Neural cell (in vitro differentiated cells): ENCODE measurements at regions not wholly inside any gene's neighbourhood (a gene's known extent, or its start where the extent isn't known, plus 50 kb on each side); places are given as distances from the start of the nearest gene placed in this dataset.

Source experiments
- H2AFZ ChIP-seq: fragments of 200-600, 300-800 bp; sonication (generic), shearing (Covaris generic); 2 replicates; pipeline ENCODE4 v1.6.0; 2014; ENCODE audit warnings: low read depth, mild to moderate bottlenecking, antibody characterized with exemption, low read length, moderate library complexity
- H3F3A ChIP-seq: fragments of 200-600 bp; shearing (Covaris generic); 2 replicates; pipeline ENCODE4 v1.6.1; 2016; ENCODE audit warnings: mild to moderate bottlenecking, moderate library complexity, mixed read lengths, antibody characterized with exemption, low read length; ENCODE audit not compliant: insufficient read depth, poor library complexity, severe bottlenecking
- H3K27ac ChIP-seq: fragments of 200-600, 300-800 bp; sonication (generic), shearing (Covaris generic); 2 replicates; pipeline ENCODE4 v1.5.1; 2014; ENCODE audit warnings: mild to moderate bottlenecking, low read length, moderate library complexity
- H3K27me3 ChIP-seq: fragments of 300-800, 200-600 bp; sonication (generic), shearing (Covaris generic); 2 replicates; pipeline ENCODE4 v1.6.0; 2014; ENCODE audit warnings: mild to moderate bottlenecking, low read depth, low read length, moderate library complexity; ENCODE audit not compliant: insufficient read depth
- H3K36me3 ChIP-seq: fragments of 300-800, 200-600 bp; sonication (generic), shearing (Covaris generic); 2 replicates; pipeline ENCODE4 v1.5.1; 2014; ENCODE audit warnings: mild to moderate bottlenecking, antibody characterized with exemption, low read length, moderate library complexity; ENCODE audit not compliant: insufficient read depth
- H3K4me2 ChIP-seq: fragments of 300-800, 200-600 bp; sonication (generic), shearing (Covaris generic); 2 replicates; pipeline ENCODE4 v1.6.0; 2014; ENCODE audit warnings: mild to moderate bottlenecking, low read length
- H3K4me3 ChIP-seq: fragments of 300-800, 200-600 bp; sonication (generic), shearing (Covaris generic); 2 replicates; pipeline ENCODE4 v1.5.1; 2014; ENCODE audit warnings: mild to moderate bottlenecking, low read length, moderate library complexity
- H3K79me2 ChIP-seq: fragments of 200-600 bp; shearing (Covaris generic); replicated peaks from 2 replicates; pipeline ENCODE4 v1.6.0; 2014; ENCODE audit warnings: mild to moderate bottlenecking, low read length, moderate library complexity; ENCODE audit not compliant: insufficient read depth
- H3K9ac ChIP-seq: fragments of 300-800, 200-600 bp; sonication (generic), shearing (Covaris generic); 2 replicates; pipeline ENCODE4 v1.6.1; 2016; ENCODE audit warnings: mild to moderate bottlenecking, low read length, mixed read lengths
- H3K9me2 ChIP-seq: fragments of 200-600 bp; shearing (Covaris generic); 2 replicates; pipeline ENCODE4 v1.6.1; 2016; ENCODE audit warnings: mild to moderate bottlenecking, low read length, mixed read lengths; ENCODE audit not compliant: insufficient read depth
- H3K9me3 ChIP-seq: fragments of 200-600, 300-800 bp; sonication (generic), shearing (Covaris generic); 2 replicates; pipeline ENCODE4 v1.6.1; 2016; ENCODE audit warnings: mild to moderate bottlenecking, mixed run types, low read length, moderate library complexity, mixed read lengths
- H4K20me1 ChIP-seq: fragments of 200-600 bp; shearing (Covaris generic); 2 replicates; pipeline ENCODE4 v1.6.1; 2016; ENCODE audit warnings: mild to moderate bottlenecking, mixed run types; ENCODE audit not compliant: insufficient read depth
- EP300 ChIP-seq: fragments of 450-650 bp; conservative IDR thresholded peaks from 2 replicates; pipeline ENCODE4 v1.6.1; 2014; ENCODE audit warnings: antibody characterized with exemption, mild to moderate bottlenecking, moderate library complexity; ENCODE audit not compliant: poor library complexity, severe bottlenecking
- EZH2 ChIP-seq: fragments of 200-600, 300-800 bp; shearing (Covaris generic), sonication (generic); IDR thresholded peaks from 2 replicates; pipeline ENCODE4 v1.6.1; 2014; ENCODE audit warnings: antibody characterized with exemption, low read length, borderline replicate concordance, mild to moderate bottlenecking; ENCODE audit not compliant: insufficient read depth, poor library complexity, severe bottlenecking
- MXI1 ChIP-seq: fragments of 450-650 bp; conservative IDR thresholded peaks from 2 replicates; pipeline ENCODE4 v1.6.1; 2014; ENCODE audit warnings: antibody characterized with exemption, mild to moderate bottlenecking; ENCODE audit not compliant: poor library complexity, severe bottlenecking
- POLR2AphosphoS5 ChIP-seq: IDR thresholded peaks from 2 replicates; pipeline ENCODE4 v1.6.1; 2012
- RAD21 ChIP-seq: fragments of 450-650 bp; conservative IDR thresholded peaks from 2 replicates; pipeline ENCODE4 v1.6.1; 2014; ENCODE audit warnings: antibody characterized with exemption, mild to moderate bottlenecking, moderate library complexity
- SMC3 ChIP-seq: fragments of 450-650 bp; conservative IDR thresholded peaks from 2 replicates; pipeline ENCODE4 v1.6.1; 2014; ENCODE audit warnings: antibody characterized with exemption, mild to moderate bottlenecking, moderate library complexity; ENCODE audit not compliant: poor library complexity
- TAF1 ChIP-seq: IDR thresholded peaks from 2 replicates; pipeline ENCODE4 v1.6.1; 2012; ENCODE audit warnings: low read depth
- TF ChIP-seq, protein P1 (sequence below): IDR thresholded peaks from 2 replicates; pipeline ENCODE4 v1.6.1; 2012; ENCODE audit warnings: borderline replicate concordance
- TF ChIP-seq, protein P2 (sequence below): fragments of 450-650 bp; IDR thresholded peaks from 2 replicates; pipeline ENCODE4 v1.5.1; 2014; ENCODE audit warnings: antibody characterized with exemption, mild to moderate bottlenecking, moderate library complexity; ENCODE audit not compliant: poor library complexity, severe bottlenecking

DNA sequence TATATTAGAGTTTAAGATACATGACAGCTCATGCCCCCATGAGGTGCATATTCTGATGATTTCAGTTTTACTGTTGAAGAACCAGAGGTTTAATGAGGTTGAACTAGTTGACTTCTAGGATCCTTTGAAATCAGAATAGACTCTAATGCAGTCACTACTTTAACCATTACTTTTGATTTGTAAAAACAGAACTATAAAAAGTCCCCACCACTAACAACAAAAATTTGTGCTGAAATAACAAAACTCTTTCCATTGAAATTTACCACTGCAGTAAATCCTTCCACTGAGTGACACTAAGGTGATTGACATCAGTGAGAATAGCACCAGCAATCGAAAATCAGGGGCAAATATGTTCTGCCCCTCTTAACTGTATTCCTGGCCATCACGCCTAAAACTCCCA is 214.1 kb downstream of the SHQ1 start:
- H3K9me3 ChIP-seq = peaks cover 3% of the 10 kb centered on the region
- H3K27ac ChIP-seq = no peak overlapping the region
- no peaks in the 10 kb centered on the region for H3K9me2 ChIP-seq
- TF ChIP-seq MXI1 (no peak), POLR2AphosphoS5 (no peak)
- TF ChIP-seq, protein P1, sequence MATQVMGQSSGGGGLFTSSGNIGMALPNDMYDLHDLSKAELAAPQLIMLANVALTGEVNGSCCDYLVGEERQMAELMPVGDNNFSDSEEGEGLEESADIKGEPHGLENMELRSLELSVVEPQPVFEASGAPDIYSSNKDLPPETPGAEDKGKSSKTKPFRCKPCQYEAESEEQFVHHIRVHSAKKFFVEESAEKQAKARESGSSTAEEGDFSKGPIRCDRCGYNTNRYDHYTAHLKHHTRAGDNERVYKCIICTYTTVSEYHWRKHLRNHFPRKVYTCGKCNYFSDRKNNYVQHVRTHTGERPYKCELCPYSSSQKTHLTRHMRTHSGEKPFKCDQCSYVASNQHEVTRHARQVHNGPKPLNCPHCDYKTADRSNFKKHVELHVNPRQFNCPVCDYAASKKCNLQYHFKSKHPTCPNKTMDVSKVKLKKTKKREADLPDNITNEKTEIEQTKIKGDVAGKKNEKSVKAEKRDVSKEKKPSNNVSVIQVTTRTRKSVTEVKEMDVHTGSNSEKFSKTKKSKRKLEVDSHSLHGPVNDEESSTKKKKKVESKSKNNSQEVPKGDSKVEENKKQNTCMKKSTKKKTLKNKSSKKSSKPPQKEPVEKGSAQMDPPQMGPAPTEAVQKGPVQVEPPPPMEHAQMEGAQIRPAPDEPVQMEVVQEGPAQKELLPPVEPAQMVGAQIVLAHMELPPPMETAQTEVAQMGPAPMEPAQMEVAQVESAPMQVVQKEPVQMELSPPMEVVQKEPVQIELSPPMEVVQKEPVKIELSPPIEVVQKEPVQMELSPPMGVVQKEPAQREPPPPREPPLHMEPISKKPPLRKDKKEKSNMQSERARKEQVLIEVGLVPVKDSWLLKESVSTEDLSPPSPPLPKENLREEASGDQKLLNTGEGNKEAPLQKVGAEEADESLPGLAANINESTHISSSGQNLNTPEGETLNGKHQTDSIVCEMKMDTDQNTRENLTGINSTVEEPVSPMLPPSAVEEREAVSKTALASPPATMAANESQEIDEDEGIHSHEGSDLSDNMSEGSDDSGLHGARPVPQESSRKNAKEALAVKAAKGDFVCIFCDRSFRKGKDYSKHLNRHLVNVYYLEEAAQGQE = no peak
- no peak overlapping the region for H3K4me2 ChIP-seq
- no peaks in the 10 kb centered on the region for H3K79me2 ChIP-seq
- H3K27me3 ChIP-seq = no peaks in the 10 kb centered on the region
- no peak overlapping the region for H2AFZ ChIP-seq
- no peaks in the 10 kb centered on the region for H4K20me1 ChIP-seq
- no peak overlapping the region for H3K4me3 ChIP-seq
- no peak overlapping the region for H3K9ac ChIP-seq
- no peaks in the 10 kb centered on the region for H3F3A ChIP-seq
- no peaks in the 10 kb centered on the region for H3K36me3 ChIP-seq

DNA sequence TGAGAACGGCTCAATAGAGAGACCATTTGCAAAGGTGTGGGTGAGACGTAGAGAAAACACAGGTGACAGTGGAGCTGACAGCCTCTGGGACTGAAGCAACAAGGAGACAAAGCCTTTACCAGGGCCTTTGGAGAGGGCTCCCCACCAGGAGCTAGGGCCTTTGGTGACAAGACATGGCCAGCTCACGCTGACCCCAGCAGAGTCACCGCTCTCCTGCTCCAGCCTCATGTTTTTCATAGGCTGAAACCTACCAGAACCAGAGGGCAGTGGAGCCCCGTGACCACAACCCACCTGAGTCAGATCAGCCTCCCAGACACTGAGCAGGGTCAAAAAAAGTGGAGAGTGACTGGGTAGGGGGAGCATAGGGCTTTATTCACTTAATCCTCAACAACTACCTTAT is 214.7 kb downstream of the SHQ1 start:
- H3K9ac ChIP-seq = no peak overlapping the region
- no peak overlapping the region for H3K27ac ChIP-seq
- H4K20me1 ChIP-seq = no peaks in the 10 kb centered on the region

More for the DNA sequence above, 214.7 kb downstream of the SHQ1 start:
- no peak for TF ChIP-seq TAF1
- TF ChIP-seq, protein P1 = no peak
- no peak for TF ChIP-seq RAD21
- no peak for TF ChIP-seq POLR2AphosphoS5
- TF ChIP-seq MXI1 = no peak
- no peak for TF ChIP-seq EP300
- TF ChIP-seq EZH2 = no peak
- no peak for TF ChIP-seq SMC3
- TF ChIP-seq, protein P2, sequence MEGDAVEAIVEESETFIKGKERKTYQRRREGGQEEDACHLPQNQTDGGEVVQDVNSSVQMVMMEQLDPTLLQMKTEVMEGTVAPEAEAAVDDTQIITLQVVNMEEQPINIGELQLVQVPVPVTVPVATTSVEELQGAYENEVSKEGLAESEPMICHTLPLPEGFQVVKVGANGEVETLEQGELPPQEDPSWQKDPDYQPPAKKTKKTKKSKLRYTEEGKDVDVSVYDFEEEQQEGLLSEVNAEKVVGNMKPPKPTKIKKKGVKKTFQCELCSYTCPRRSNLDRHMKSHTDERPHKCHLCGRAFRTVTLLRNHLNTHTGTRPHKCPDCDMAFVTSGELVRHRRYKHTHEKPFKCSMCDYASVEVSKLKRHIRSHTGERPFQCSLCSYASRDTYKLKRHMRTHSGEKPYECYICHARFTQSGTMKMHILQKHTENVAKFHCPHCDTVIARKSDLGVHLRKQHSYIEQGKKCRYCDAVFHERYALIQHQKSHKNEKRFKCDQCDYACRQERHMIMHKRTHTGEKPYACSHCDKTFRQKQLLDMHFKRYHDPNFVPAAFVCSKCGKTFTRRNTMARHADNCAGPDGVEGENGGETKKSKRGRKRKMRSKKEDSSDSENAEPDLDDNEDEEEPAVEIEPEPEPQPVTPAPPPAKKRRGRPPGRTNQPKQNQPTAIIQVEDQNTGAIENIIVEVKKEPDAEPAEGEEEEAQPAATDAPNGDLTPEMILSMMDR = no peak
- no peaks in the 10 kb centered on the region for H3K36me3 ChIP-seq
- no peaks in the 10 kb centered on the region for H3K79me2 ChIP-seq
- H2AFZ ChIP-seq = no peak overlapping the region
- no peak overlapping the region for H3K4me2 ChIP-seq
- no peaks in the 10 kb centered on the region for H3F3A ChIP-seq
- no peaks in the 10 kb centered on the region for H3K27me3 ChIP-seq
- no peak overlapping the region for H3K4me3 ChIP-seq
- H3K9me2 ChIP-seq = no peaks in the 10 kb centered on the region
- peaks cover 3% of the 10 kb centered on the region for H3K9me3 ChIP-seq
